ENCODE measurements at regions not wholly inside any gene's neighbourhood (a gene's known extent, or its start where the extent isn't known, plus 50 kb on each side); places are given as distances from the start of the nearest gene placed in this dataset.

GRCh38 chr1:233489411-233489810 is 124.5 kb upstream of the KCNK1 start:
- H3K4me2 ChIP-seq (ENCODE audit: insufficient read depth, low read length): no peak overlapping the region
- ATAC-seq (no peak), FAIRE-seq (no peak), DNase-seq (ENCODE audit: extremely low read depth in 1 of 4, low spot score in 3 of 4) (no peak)
- H4K20me1 ChIP-seq (replicated peaks; ENCODE audit: control insufficient read depth, insufficient read depth, low read length): no peaks in the 10 kb centered on the region
- H3K4me3 ChIP-seq: no peak overlapping the region
- no TSS peak for BruUV-seq (replicated peaks)
- no peak overlapping the region for H3K27ac ChIP-seq (ENCODE audit: extremely low read depth, low read depth, low read length)
- H3K27me3 ChIP-seq (ENCODE audit: control insufficient read depth in 2 of 2, insufficient read depth in 2 of 2, low read length in 2 of 2): no peaks in the 10 kb centered on the region
- no peaks in the 10 kb centered on the region for H3K4me1 ChIP-seq (replicated peaks in 1 of 2; ENCODE audit: control insufficient read depth in 2 of 2, insufficient read depth in 2 of 2, low read length in 2 of 2)
- POLR2A ChIA-PET: no interaction called here
- H3K9me3 ChIP-seq (replicated peaks; ENCODE audit: control insufficient read depth, insufficient read depth, low read depth, low read length): no peaks in the 10 kb centered on the region
- no peaks in the 10 kb centered on the region for H3K79me2 ChIP-seq (ENCODE audit: control insufficient read depth, insufficient read depth, low read length)
- no peaks in the 10 kb centered on the region for H3K9me1 ChIP-seq (ENCODE audit: control insufficient read depth, insufficient read depth, low read length)
- CTCF ChIA-PET (ENCODE audit: low intra/inter-chr PET ratio): interaction anchor here (0.7 kb wide), 1 partner anchor 29 kb away, joined by 3 read pairs; no protein-coding TSS in a partner anchor
- WGBS (ENCODE audit: insufficient coverage, low coverage, missing lambda C conversion rate): 1% methylated on average over 4 of the region's 4 CpGs
- H3K36me3 ChIP-seq (ENCODE audit: control insufficient read depth, insufficient read depth, low read length): no peaks in the 10 kb centered on the region
- TF ChIP-seq TEAD1 (CRISPR knock-in tag; IDR thresholded peaks at IDR 0.05) (no peak), ZNF655 (CRISPR knock-in tag; IDR thresholded peaks at IDR 0.05) (no peak), GTF2A2 (tag; IDR thresholded peaks at IDR 0.05) (no peak), TRIM24 (IDR thresholded peaks at IDR 0.05) (0 out of 4 replicates have a peak, but pooled peaks of 1 of the 2 experiments have one; percentile 19)
- intact Hi-C loops (cut with micrococcal nuclease) (no loop called here), in situ Hi-C loops (cut with MboI) (no loop called here)
- H3K9ac ChIP-seq (ENCODE audit: insufficient read depth in 1 of 2, low read depth in 2 of 2, low read length in 2 of 2): no peak overlapping the region
- H2AFZ ChIP-seq (ENCODE audit: low read depth, low read length): no peak overlapping the region

GRCh38 chr1:233490488-233490887 is 123.4 kb upstream of the KCNK1 start:
- no peak overlapping the region for H3K9ac ChIP-seq (ENCODE audit: insufficient read depth in 1 of 2, low read depth in 2 of 2, low read length in 2 of 2)
- CTCF ChIA-PET (ENCODE audit: low intra/inter-chr PET ratio): no interaction called here
- H3K27ac ChIP-seq (ENCODE audit: extremely low read depth, low read depth, low read length): no peak overlapping the region
- H3K79me2 ChIP-seq (ENCODE audit: control insufficient read depth, insufficient read depth, low read length): no peaks in the 10 kb centered on the region
- 0% methylated on average over 2 of the region's 2 CpGs for WGBS (ENCODE audit: insufficient coverage, low coverage, missing lambda C conversion rate)
- no peak for DNase-seq (ENCODE audit: extremely low read depth in 1 of 4, low spot score in 3 of 4)
- POLR2A ChIA-PET: interaction anchor here (0.6 to 1.2 kb wide), 2 partner anchors 9 to 419 kb away, joined by 3 read pairs; no protein-coding TSS in a partner anchor
- FAIRE-seq: no peak
- ATAC-seq: no peak
- H3K36me3 ChIP-seq (ENCODE audit: control insufficient read depth, insufficient read depth, low read length): no peaks in the 10 kb centered on the region
- in situ Hi-C loops (cut with MboI) (no loop called here), intact Hi-C loops (cut with micrococcal nuclease) (no loop called here)
- no peak overlapping the region for H3K4me2 ChIP-seq (ENCODE audit: insufficient read depth, low read length)
- no TSS peak for BruUV-seq (replicated peaks)
- no peaks in the 10 kb centered on the region for H3K9me1 ChIP-seq (ENCODE audit: control insufficient read depth, insufficient read depth, low read length)
- H3K9me3 ChIP-seq (replicated peaks; ENCODE audit: control insufficient read depth, insufficient read depth, low read depth, low read length): no peaks in the 10 kb centered on the region
- H2AFZ ChIP-seq (ENCODE audit: low read depth, low read length): no peak overlapping the region
- H4K20me1 ChIP-seq (replicated peaks; ENCODE audit: control insufficient read depth, insufficient read depth, low read length): no peaks in the 10 kb centered on the region
- H3K27me3 ChIP-seq (ENCODE audit: control insufficient read depth in 2 of 2, insufficient read depth in 2 of 2, low read length in 2 of 2): no peaks in the 10 kb centered on the region
- no peak overlapping the region for H3K4me3 ChIP-seq
- no peaks in the 10 kb centered on the region for H3K4me1 ChIP-seq (replicated peaks in 1 of 2; ENCODE audit: control insufficient read depth in 2 of 2, insufficient read depth in 2 of 2, low read length in 2 of 2)
- TF ChIP-seq USF2 (CRISPR knock-in tag; IDR thresholded peaks at IDR 0.05) (no peak), ERF (CRISPR knock-in tag; IDR thresholded peaks at IDR 0.05) (no peak), TBL1XR1 (IDR thresholded peaks at IDR 0.05; ENCODE audit: low read length in 2 of 2) (no peak), ZBTB26 (CRISPR knock-in tag; IDR thresholded peaks at IDR 0.05) (no peak)
